ENCODE measurements at regions not wholly inside any gene's neighbourhood (a gene's known extent, or its start where the extent isn't known, plus 50 kb on each side); places are given as distances from the start of the nearest gene placed in this dataset.
"Not testable (repeated sequence)": the region's sequence is repeated elsewhere in the genome, so short reads cannot be mapped to it uniquely, and the experiment has no call there.

DNA sequence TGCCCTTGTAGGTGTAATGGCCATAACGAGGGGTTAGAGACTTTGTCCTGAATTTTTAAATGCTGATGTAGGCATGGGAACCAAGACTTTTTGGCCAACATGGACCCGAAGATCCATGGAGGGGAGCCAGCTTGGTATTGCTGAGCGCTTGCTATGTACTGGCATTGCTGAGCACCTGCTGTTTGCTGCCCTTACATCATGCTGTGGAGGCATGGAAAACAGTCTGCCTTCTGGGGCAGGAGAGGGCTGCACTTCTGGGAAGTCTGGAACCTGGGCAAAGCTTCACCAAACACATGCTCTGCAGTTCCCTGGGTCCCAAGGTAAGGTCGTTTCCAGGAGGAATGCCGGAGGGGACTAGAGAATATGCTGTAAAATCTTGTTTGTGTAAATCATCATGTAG is 86.3 kb upstream of the CNIH3 start:
- no peak for DNase-seq (ENCODE audit: low read depth in 2 of 3, low spot score in 1 of 3)

DNA sequence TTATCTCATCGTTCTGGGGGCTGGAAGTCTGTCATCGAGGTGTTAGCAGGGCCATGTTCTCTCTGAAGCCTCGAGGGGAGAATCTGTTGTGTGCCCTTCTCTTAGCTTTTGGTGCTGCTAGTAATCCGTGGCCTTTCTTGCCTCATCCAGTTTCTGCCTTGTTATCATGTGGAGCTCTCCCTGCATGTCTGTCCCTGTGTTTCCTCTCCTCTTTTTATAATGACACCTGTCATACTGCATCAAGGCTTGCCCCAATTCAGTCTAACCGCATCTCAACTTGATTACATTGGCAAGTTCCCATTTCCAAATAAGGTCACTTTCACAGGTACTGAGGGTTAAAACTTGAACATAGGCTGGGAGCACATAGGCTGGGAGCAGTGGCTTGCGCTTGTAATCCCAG is 82.6 kb upstream of the CNIH3 start:
- no peak for DNase-seq (ENCODE audit: low read depth in 2 of 3, low spot score in 1 of 3)

DNA sequence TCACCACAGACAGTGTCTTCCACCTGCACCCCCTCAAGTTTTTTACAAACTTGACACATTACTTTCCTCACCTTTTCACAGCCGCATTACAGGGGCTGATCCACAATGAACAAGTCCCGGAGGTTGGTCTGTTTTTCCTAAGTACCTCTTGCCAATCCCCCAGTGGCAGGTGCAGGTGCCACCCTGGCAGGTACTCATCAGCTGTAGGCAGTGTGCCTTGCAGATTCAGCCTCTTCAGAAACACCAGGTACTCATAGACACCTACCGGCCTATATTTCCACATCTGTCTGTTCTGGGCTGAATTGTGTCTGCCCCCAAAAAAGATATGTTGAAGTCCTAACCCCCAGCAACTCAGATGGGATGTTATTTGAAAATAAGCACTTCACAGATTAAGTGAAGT is 81.4 kb upstream of the CNIH3 start:
- DNase-seq (ENCODE audit: low read depth in 2 of 3, low spot score in 1 of 3): no peak

DNA sequence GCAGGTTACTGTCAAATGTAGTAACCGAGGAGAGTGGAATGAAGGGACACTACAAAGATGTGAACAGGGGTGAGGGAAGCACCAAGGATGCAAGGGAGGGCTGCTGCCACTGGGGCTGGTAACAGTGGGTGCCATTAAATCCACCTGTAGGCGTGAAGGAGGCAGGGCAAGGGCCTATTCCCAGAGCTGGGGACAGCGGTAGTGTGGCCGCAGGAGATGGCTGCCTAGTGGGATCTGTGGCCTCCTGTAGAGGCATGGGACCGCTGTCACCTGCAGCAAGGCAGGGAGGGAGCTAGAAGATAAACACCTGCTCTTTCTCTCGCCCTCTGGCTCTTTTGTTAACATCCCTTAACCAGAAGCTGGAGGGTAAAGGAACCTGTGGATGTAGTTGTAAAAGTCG is 80.5 kb upstream of the CNIH3 start:
- no peak for DNase-seq (ENCODE audit: low read depth in 2 of 3, low spot score in 1 of 3)

DNA sequence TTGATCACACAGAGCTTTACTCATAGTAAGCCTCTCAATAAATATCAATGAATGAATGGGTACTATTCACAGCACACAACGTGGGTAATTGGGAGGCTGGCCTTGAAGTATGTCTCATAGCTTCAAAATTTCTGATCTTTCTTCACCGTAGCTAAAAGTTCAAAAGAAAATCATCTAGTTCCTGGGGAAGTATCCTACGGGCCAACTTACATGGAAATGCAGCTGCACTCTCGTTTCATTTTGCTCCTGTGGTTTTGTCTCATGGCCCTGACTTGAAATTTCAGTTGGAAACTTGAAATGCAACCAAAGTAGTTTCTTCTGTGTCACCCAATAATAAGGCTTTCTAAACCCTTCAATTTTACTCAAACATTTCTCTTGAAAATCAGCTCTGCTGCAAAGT is 76.1 kb upstream of the CNIH3 start:
- DNase-seq (ENCODE audit: low read depth in 2 of 3, low spot score in 1 of 3): no peak

DNA sequence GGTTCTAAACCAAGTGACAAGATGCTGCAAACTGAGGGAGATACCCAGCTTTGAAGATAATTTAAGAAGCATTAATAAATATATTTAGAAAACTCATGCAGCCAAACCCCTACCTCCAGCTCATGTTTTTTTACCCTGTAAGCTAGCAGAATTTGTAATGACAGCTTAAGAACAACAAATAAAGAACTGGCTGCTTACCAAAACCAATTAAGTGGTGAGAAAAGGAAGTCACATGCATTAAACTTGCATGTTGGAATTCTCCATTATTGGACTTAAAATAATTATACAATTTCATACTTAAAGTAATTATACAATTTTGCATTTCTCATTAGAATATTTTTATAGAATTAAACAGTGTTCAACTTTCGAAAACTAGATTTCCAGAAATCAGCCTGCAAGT is 75.6 kb upstream of the CNIH3 start:
- no peak for DNase-seq (ENCODE audit: low read depth in 2 of 3, low spot score in 1 of 3)

DNA sequence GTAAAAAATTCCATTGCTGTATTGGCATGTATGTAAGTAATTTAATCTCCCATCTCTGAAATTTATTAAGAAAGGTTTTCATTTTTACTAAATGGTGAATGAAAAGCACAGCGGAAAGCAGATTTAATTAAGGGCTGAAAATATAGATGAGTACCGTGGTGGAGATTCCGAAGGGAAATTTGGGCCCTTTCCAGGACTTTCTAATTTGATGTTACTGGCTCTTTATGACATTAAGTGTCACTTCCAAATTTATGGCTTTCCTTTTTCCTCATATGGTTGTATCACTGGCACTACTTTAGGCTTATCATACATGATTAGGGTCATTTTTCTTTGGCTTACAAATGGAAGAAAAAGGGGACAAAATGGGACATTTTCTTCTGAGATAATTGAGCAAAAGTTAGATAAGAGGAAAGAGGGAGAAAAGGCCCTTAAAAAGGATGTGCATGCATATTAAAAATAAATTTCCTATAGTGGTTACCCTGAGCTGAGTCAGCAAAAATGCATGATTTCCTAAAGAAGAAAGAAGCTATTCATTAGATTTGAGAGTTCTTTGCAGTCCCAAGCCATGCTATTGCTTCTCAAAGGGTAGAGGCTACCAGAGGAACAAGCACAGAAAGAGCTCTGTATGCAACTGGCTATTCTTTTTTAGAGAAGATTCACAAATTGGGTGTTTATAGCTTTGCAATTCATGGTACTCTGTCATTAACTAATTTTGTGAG is 74.9 kb upstream of the CNIH3 start:
- no peak for DNase-seq (ENCODE audit: low read depth in 2 of 3, low spot score in 1 of 3)

DNA sequence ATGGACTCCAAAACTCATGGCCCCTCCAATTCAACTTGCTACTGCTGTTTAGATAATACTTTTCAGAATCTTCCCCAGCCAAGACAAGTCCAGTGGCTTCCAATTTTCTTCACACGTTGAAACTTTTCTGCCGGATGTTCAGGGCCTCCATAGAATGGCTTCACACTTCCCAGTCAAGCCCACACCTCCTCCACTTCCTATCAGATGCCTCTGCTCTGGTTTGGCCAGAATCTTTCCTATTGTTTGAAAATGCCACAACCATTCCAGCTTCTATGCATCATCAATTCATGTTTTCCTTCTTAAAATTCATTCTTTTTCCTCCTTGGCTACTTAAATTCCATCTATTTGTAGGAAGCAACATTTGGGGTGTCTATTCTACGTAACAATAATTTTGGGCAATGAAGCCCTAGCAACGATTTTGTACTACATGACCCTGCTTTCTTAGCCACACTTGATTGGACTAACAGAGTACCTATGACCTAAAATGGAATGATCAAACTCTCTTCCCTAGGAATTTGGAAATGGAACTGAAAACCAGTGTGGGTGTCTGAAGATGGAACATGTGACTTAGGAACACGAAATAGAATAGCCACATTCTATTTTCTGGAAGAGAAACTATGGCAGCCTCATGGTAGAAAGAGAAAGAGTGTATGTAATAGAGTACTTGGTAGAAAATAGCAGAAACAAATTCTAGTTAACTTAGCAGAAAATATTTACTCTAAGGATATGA is 74.1 kb upstream of the CNIH3 start:
- DNase-seq (ENCODE audit: low read depth in 2 of 3, low spot score in 1 of 3): no peak

DNA sequence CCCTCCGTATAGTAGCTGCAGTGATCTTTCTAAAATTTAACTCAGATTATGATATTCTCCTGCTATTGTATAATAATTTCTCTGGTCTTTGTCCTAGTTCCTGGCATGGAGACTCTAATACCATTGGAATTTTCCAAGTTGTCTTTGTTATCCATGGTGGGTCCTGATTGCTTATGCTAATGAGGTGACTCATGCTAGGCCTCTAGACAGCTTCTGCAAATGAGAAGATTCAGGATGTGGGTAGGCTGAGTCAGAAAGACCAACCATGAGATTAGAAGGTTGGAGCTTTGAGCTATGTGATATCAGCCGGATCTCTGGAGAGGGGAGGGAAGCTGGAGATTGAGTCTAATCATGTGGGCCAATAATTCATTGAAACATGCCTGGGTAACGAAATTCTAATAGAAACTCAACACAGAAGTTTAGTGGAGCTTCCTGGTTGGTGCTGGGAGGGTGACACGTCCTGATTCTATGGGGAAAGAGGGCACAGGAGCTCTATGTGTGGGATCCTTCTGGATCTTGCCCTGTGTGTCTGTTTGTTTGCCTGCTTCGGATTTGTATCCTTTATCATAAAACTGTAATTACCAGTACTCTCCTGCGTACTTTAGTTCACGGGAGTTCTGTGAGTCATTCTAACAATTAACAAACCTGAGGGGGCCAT is 73.2 kb upstream of the CNIH3 start:
- DNase-seq (ENCODE audit: low read depth in 2 of 3, low spot score in 1 of 3): peak; percentile 2 to 33 (median 4)

DNA sequence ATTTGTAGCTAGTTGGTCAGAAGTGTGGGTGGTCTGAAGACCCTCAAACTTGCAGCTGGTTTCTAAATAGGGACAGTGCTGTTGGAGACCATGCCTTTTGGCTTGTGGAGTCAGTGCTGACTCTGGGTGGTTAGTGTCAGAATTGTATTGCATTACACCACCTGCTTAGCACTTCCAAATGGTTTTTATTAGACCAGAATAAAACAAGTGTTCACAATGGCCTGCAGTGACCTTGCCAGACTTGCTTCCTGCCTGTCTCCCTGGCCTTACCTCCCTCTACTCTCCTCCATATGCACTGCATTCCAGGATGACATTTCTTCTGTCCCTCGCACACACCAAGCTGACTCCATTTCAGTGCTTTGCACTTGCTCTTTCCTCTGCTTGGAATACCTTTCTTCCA is 72.7 kb upstream of the CNIH3 start:
- no peak for DNase-seq (ENCODE audit: low read depth in 2 of 3, low spot score in 1 of 3)

DNA sequence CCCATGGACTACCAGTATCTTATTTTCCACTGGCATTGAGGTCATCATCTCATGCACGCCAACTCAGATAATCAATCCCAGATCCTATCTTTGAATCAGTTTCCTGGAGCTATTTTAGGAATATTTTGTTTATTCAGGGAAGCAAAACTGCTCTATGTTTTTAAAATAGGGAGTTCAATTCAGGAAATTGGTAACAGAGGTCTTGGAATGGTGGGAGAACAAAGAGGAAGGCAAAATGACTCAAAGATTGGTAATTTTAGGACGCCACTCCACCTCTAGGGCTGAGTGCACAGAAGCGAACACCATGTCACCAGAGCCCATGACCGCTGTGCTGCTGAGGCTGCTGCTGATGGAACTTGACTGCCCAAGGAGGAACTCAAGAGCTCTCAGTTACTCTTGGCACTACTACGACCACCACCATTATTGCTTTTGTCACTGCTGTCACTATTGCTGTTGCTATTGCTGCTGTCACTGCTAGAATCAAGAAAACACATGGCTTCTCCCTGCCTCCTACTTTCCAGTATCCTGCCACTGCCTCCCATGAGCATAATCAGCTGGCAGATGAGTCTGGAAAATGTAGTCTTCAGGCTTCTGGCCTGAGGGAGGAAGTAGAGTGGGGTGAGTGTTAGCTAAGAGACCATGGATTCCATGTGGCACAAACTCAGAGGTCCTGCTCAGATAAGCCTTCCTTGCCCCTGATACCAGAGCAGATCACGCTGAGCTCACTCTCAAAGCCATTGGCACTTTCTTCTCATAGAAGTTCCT is 71.6 kb upstream of the CNIH3 start:
- no peak for DNase-seq (ENCODE audit: low read depth in 2 of 3, low spot score in 1 of 3)

DNA sequence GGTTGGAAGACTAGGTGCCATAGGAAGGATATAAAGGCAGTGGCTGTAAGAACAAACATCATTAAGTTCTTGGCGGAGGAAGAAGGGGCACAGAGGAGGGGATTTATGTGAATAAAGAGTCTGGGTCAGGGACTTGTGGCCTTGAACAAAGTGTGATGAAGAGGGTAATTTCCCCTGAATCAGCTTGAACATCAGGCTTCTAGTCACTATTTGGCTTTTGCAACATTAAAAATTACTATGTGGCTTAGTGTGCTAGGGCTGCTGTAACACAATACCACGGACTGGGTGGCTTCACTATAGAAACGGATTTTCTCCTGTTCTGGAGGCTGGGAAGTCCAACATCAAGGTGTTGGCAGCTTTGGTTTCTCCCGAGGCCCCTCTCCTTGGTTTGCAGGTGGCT is 70.5 kb upstream of the CNIH3 start:
- no peak for DNase-seq (ENCODE audit: low read depth in 2 of 3, low spot score in 1 of 3)

DNA sequence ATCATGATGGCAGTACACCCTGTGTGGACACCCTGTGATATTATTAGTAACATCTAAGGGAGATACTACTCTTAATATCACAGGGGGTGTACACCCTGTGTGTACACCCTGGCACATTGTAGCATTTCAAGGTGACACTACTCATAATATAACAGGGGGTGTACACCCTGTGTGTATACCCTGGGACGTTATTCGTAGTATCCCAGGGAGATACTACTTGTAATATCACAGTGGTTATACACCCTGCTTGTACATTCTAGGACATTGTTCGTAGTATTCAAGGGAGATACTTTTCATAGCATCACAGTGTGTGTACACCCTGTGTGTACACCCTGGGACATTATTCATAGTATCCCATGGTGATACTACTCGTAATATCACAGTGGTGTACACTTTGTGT is 67.4 kb upstream of the CNIH3 start:
- DNase-seq (ENCODE audit: low read depth in 2 of 3, low spot score in 1 of 3): no peak

DNA sequence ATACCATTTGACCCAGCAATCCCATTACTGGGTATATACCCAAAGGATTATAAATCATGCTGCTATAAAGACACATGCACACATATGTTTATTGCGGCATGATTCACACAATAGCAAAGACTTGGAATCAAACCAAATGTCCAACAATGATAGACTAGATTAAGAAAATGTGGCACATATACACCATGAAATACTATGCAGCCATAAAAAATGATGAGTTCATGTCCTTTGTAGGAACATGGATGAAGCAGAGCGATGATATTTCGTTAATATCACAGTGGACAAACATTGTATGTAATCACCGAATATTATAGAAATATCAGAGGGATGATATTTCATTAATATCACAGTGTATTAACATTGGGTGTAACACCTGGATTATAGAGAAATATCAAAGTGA is 64.9 kb upstream of the CNIH3 start:
- not testable (repeated sequence) for DNase-seq (ENCODE audit: low read depth in 2 of 3, low spot score in 1 of 3)

DNA sequence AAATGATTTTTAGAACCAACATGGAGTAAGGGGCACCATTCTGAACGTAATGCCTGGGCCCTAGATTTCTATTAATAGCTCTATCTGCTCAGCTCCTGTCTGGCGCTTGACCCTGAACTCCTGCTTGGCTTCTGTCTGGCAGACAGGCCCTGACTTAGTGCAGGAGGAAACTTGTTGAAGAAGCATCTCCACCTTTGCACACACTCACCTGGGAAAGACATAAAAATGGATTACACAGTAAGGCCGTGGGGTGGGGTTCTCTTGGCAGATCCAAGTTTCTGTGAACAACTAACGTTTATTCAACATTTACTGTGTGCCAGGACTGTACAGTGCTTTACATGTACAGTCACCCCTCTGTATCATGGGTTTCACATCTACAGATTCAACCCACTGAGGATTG is 62.1 kb upstream of the CNIH3 start:
- DNase-seq (ENCODE audit: low read depth in 2 of 3, low spot score in 1 of 3): no peak

DNA sequence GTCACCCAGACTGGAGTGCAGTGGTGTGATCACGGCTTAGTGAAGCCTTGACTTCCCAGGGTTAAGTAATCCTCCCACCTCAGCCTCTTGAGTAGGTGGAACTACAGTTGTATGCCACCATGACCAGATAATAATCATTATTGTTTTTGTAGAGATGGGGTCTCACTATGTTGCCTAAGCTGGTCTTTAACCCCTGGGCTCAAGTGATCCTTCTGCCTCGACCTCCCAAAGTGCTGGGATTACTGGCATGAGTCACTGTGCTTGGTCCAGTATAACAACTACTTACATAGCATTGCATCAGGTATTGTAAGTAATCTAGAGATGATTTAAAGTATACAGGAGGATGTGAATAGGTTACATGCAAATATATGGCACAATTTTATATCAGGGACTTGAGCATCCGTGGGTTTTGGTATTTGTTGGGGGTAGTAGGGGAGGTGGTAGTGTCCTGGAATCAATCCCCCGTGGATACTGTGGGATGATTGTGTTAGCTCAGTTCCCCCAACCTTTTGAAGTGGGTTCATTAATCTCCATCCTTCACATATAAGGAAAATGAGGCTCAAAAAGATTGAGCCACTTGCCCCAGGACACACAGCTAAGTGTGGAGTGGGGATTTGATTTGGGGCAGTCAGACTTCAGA is 61.4 kb upstream of the CNIH3 start:
- no peak for DNase-seq (ENCODE audit: low read depth in 2 of 3, low spot score in 1 of 3)

DNA sequence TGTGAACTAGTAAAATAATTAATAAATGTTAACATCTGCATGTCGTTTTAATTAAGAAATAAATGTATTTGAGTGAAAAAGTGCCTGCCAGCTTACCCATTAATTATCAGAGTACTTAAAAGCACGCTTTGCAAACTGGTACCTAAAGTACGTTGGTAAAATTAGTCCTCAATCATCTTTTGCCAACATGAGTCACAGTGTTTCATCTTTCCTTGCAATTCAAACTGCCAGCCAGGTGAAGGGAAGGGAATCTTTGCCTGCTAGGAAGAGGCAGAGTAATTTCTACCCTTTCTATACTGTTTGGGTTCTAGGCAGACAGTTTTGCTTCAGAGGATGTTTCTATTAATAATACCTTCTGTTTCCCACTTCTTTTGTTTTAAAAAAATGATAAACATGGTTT is 57.2 kb upstream of the CNIH3 start:
- DNase-seq (ENCODE audit: low read depth in 2 of 3, low spot score in 1 of 3): no peak

DNA sequence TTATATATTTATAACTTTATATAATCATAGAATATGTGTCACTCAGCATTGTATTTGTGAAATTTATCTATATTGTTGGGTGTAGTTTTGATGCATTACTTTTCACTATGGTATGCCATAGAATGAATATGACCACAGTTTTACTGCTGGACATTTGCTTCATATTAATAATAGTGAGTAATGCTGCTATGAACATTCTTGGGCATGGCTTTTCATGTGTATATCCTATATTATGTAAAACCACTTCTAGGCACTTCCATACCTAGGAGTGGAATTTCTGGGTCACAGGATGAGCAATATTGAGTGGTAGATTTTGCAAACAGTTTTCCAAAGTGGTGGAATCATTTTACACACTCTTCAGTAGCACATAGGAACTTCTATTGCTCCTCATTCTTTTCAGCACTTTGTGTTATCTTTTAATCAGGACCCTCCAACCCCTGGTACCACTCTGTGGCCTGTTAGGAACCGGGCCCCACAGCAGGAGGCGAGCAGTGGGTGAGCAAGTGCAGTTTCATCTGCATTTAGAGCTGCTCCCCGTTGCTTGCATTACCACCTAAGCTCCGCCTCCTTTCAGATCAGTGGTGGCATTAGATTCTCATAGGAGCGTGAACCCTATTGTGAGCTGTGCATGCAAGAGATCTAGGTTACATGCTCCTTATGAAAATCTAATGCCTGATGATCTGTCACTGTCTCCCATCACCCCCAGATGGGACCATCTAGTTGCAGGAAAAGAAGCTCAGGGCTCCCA is 56.0 kb upstream of the CNIH3 start:
- no peak for DNase-seq (ENCODE audit: low read depth in 2 of 3, low spot score in 1 of 3)

DNA sequence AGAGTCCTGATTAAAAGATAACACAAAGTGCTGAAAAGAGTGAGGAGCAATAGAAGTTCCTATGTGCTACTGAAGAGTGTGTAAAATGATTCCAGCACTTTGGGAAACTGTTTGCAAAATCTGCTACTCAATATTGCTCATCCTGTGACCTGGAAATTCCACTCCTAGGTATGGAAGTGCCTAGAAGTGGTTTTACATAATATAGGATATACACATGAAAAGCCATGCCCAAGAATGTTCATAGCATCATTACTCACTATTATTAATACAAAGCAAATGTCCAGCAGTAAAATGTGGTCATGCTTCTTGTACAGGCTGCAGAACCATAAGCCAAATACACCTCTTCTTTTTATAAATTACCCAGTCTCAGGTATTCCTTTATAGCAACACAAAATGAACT is 53.2 kb upstream of the CNIH3 start:
- DNase-seq (ENCODE audit: low read depth in 2 of 3, low spot score in 1 of 3): not testable (repeated sequence)

DNA sequence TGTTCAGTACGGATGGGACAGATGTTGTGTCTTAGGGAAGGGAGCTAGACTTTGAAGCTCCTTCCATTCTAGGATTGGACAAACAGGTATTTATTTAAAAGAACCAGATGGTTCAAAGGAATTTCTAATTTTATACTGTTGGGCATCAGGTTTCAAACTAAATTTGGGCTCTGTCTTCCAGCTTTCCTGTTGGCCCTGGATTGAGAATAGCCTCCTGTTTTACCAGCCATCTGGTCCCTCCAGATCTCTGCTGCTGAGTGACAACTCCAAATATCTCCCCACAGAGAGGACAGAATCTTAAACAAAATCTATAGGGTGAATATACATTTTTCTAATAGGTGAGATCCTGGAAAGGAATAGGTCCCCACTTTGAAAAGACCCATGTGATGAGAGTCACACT is 52.5 kb upstream of the CNIH3 start:
- no peak for DNase-seq (ENCODE audit: low read depth in 2 of 3, low spot score in 1 of 3)
